ENCODE measurements at regions not wholly inside any gene's neighbourhood (a gene's known extent, or its start where the extent isn't known, plus 50 kb on each side); places are given as distances from the start of the nearest gene placed in this dataset.

GRCh38 chr2:220717283-220717682 is 854.8 kb downstream of the EPHA4 start:
- no peak for TF ChIP-seq POLR2A (IDR thresholded peaks at IDR 0.05)
- TF ChIP-seq, protein P1, sequence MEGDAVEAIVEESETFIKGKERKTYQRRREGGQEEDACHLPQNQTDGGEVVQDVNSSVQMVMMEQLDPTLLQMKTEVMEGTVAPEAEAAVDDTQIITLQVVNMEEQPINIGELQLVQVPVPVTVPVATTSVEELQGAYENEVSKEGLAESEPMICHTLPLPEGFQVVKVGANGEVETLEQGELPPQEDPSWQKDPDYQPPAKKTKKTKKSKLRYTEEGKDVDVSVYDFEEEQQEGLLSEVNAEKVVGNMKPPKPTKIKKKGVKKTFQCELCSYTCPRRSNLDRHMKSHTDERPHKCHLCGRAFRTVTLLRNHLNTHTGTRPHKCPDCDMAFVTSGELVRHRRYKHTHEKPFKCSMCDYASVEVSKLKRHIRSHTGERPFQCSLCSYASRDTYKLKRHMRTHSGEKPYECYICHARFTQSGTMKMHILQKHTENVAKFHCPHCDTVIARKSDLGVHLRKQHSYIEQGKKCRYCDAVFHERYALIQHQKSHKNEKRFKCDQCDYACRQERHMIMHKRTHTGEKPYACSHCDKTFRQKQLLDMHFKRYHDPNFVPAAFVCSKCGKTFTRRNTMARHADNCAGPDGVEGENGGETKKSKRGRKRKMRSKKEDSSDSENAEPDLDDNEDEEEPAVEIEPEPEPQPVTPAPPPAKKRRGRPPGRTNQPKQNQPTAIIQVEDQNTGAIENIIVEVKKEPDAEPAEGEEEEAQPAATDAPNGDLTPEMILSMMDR (IDR thresholded peaks at IDR 0.05 in 4 of 5, conservative IDR thresholded peaks at IDR 0.05 in 1 of 5) = no peak

Measured in gastrocnemius medialis (tissue), 4 donors.